ENCODE measurements at regions not wholly inside any gene's neighbourhood (a gene's known extent, or its start where the extent isn't known, plus 50 kb on each side); places are given as distances from the start of the nearest gene placed in this dataset.

DNA sequence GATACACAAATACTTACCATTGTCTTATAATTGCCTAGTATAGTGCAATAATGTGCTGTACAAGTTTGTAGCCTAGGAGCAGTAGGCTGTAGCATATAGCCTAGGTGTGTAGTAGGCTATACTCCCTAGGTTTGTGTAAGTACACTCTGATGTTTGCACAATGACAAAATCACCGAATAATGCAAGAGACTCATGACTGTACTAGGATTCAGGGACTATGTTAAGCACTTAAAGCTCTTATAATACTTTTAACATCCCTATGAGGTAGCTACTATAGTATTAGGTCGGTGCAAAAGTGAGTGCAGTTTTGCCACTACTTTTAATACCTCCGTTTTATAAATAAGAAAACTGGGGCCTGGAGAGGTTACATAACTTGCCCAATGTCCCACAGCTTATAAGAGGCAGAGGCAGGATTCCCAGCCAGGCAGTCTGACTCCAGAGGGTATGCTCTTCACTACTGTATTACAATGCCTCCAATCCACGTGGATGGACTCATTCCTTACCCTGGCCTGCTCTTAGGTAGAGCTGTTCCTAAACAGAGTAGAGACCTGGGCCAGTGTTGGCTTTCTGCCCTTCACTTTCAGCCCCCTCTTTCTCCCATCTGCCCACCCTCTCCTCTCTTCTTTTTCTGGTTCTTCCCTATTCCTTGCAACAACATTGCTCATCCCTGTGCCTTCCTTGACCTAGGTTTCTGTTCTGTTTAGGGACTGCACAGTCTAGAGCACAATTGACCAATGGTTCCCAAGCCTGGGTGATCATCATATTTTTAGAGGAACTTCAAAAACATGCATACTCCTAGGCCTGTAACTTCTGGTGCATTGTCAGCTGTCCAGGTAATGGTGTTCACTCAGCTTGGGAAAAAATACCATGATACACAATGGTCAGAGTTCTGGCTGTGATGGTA, 114.0 kb downstream of the CARTPT start:
- TF ChIP-seq, protein P1, sequence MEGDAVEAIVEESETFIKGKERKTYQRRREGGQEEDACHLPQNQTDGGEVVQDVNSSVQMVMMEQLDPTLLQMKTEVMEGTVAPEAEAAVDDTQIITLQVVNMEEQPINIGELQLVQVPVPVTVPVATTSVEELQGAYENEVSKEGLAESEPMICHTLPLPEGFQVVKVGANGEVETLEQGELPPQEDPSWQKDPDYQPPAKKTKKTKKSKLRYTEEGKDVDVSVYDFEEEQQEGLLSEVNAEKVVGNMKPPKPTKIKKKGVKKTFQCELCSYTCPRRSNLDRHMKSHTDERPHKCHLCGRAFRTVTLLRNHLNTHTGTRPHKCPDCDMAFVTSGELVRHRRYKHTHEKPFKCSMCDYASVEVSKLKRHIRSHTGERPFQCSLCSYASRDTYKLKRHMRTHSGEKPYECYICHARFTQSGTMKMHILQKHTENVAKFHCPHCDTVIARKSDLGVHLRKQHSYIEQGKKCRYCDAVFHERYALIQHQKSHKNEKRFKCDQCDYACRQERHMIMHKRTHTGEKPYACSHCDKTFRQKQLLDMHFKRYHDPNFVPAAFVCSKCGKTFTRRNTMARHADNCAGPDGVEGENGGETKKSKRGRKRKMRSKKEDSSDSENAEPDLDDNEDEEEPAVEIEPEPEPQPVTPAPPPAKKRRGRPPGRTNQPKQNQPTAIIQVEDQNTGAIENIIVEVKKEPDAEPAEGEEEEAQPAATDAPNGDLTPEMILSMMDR (conservative IDR thresholded peaks at IDR 0.05): no peak
- TF ChIP-seq ZFX (IDR thresholded peaks at IDR 0.05): no peak

Data from C4-2B (cell line).